IMR-90 (cell line): ENCODE measurements at regions not wholly inside any gene's neighbourhood (a gene's known extent, or its start where the extent isn't known, plus 50 kb on each side); places are given as distances from the start of the nearest gene placed in this dataset.

ENCODE experiments used
- BHLHE40 ChIP-seq: fragments of 150-350 bp; IDR thresholded peaks from 2 replicates; pipeline ENCODE4 v1.6.1; 2016; ENCODE audit warnings: mild to moderate bottlenecking, low read depth, low read length
- CHD1 ChIP-seq: IDR thresholded peaks from 2 replicates; pipeline ENCODE4 v1.6.1; 2012; ENCODE audit warnings: low read depth, low read length, improper control_type of control experiment
- RCOR1 ChIP-seq: IDR thresholded peaks from 2 replicates; pipeline ENCODE4 v1.6.1; 2012; ENCODE audit warnings: mild to moderate bottlenecking, low read length, improper control_type of control experiment; ENCODE audit not compliant: insufficient replicate concordance
- TF ChIP-seq, protein P1 (sequence below): conservative IDR thresholded peaks from 2 replicates; pipeline ENCODE4 v1.5.1; 2012; ENCODE audit warnings: mild to moderate bottlenecking, low read depth, low read length, improper control_type of control experiment

- no peak for TF ChIP-seq BHLHE40
- no peak for TF ChIP-seq RCOR1
- TF ChIP-seq, protein P1, sequence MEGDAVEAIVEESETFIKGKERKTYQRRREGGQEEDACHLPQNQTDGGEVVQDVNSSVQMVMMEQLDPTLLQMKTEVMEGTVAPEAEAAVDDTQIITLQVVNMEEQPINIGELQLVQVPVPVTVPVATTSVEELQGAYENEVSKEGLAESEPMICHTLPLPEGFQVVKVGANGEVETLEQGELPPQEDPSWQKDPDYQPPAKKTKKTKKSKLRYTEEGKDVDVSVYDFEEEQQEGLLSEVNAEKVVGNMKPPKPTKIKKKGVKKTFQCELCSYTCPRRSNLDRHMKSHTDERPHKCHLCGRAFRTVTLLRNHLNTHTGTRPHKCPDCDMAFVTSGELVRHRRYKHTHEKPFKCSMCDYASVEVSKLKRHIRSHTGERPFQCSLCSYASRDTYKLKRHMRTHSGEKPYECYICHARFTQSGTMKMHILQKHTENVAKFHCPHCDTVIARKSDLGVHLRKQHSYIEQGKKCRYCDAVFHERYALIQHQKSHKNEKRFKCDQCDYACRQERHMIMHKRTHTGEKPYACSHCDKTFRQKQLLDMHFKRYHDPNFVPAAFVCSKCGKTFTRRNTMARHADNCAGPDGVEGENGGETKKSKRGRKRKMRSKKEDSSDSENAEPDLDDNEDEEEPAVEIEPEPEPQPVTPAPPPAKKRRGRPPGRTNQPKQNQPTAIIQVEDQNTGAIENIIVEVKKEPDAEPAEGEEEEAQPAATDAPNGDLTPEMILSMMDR = no peak
- TF ChIP-seq CHD1 = no peak
These were observed 235.6 kb downstream of the NPHP4 start for GRCh38 chr1:5756434-5757186.
